HG03442 (cell line): ENCODE measurements at regions not wholly inside any gene's neighbourhood (a gene's known extent, or its start where the extent isn't known, plus 50 kb on each side); places are given as distances from the start of the nearest gene placed in this dataset.
"Not testable (repeated sequence)": the region's sequence is repeated elsewhere in the genome, so short reads cannot be mapped to it uniquely, and the experiment has no call there.

Source experiments
- ATAC-seq: cut with Tn5 transposase; IDR thresholded peaks from one replicate; pipeline ENCODE4 v1.9.1; 2021; ENCODE audit warnings: mild to moderate bottlenecking, moderate library complexity; ENCODE audit not compliant: unreplicated experiment

DNA sequence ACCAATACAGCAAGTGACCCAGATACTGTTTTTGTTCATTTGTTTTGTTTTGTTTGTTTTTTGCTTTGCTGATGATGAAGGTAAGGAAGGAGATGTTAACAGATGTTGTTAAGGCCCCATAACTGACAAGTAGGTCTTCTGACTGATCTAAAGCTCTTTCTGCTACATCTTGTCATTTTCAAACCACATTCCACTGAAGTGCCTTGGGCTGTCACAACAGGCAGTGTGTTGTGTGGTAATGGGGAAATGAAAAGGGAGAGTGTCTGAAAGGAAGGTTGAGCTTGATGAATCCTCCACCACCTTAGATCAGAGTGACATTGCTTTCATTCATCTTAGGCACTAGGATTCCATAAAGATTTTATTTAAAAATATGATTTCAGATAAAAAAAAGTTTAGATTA is 479.4 kb upstream of the SYNCRIP start:
- ATAC-seq: no peak

DNA sequence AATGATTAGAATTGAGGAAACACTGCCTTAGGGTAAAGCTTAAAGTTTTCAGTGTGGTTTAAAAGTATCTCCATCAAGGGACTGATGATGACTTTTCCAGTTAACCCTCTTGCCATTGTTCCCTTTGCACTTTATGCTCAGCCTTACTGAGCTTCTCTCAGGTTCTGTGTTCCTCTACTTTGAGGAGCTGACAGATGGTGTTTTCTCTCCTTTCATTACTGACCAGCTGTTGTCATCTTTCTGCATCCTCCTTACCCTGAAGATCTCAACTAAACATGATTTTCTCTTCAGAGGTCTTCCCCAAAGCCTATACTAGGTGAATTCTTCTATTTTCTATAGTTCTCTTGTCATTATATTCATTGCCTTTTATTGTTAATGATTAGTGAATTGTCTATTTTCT is 475.6 kb upstream of the SYNCRIP start:
- ATAC-seq: no peak

DNA sequence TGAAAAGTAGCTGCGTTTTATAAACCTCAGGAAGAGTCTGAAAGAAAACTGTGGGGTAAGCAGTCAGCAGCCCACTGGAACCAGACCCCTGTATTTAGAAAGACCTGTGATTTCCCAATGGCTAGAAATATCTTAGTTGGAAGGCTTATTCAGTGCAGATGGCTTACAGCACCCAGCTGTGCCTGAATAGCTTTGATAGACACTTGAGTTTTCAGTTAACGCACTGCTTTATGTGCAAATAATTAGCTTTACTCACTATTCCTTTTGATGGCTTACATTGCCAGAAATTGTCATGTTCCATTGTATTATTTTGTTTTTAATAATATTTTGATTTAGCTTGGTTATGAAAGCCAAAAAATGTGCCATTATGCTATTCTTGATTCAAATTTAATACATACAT is 465.3 kb upstream of the SYNCRIP start:
- ATAC-seq: no peak

DNA sequence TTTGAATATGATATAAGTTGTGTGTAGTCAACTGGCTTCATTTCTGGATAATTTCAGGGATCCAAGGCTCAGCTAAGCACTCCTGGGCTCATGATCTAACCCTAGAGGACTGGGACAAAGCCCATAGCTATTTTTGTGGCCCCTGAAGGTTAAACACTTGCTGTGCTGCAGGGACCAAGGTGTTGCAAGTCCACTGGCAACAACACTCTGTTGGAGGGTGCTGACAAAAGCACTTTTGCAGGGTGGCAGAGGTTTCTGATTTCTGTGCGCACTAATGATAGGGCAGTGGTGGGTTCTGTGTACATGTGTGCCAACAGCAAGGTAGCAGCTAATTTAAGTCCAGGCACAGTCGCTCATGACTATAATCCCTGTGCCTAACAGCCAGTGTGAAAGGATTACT is 445.3 kb upstream of the SYNCRIP start:
- no peak for ATAC-seq

DNA sequence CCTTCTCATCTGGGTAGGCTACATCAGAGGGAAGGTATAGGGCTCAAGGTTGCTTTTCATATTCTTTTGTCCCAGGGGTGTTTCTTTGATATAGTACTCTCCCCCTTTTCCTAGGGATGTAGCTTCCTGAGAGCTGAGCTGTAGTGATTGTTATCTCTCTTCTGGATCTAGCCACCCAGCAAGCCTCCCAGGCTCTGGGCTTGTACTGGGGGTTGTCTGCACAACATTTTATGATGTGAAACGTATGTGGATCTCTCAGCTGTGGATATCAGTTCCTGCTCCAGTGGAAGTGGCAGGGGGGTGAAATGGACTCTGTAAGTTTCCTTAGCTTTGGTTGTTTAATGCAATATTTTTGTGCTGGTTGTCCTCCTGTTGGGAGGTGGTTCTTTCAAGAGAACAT is 437.3 kb upstream of the SYNCRIP start:
- ATAC-seq: no peak

DNA sequence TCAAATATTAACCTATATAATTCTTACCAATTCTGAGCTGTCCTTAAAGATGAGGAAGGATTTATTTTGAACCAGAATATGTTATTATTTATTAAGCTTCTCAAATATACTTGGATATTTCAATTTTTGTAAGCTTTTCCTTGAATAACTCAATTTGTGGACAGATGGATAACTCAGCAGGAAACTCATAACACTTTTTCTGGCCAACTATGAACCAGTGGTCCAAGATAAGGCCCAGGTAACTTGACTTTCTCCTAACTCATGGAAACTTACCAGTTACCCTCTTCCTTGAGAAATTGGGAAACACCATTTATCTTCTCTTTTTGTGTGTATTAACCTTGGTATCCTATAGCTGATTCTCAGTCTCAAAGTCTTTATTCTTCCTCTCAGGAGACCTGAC is 427.5 kb upstream of the SYNCRIP start:
- no peak for ATAC-seq

DNA sequence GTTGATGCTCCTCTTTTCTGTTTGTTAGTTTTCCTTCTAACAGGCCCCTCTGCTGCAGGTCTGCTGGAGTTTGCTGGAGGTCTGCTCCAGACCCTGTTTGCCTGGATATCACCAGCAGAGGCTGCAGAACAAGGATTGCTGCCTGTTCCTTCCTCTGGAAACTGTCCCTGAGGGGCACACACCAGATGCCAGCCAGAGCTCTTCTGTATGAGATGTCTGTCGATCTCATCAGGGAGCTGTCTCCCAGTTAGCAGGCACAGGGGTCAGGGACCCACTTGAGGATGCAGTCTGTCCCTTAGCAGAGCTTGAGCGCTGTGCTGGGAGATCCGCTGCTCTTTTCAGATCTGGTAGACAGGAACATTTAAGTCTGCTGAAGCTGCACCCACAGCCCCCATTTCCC is 422.3 kb upstream of the SYNCRIP start:
- not testable (repeated sequence) for ATAC-seq

DNA sequence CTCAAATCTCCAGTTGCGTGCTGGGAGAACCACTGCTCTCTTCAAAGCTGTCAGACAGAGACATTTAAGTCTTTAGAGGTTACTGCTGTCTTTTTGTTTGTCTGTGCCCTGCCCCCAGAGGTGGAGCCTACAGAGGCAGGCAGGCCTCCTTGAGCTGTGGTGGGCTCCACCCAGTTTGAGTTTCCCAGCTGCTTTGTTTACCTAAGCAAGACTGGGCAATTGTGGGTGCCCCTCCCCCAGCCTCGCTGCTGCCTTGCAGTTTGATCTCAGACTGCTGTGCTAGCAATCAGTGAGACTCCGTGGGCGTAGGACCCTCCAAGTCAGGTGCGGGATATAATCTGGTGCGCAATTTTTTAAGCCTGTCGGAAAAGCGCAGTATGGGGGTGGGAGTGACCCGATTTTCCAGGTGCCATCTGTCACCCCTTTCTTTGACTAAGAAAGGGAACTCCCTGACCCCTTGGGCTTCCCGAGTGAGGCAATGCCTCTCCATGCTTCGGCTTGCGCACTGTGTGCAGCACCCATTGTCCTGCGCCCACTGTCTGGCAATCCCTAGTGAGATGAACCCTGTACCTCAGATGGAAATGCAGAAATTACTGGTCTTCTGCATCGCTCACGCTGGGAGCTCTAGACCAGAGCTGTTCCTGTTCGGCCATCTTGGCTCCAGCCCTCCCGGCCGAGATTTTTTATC is 414.8 kb upstream of the SYNCRIP start:
- not testable (repeated sequence) for ATAC-seq

DNA sequence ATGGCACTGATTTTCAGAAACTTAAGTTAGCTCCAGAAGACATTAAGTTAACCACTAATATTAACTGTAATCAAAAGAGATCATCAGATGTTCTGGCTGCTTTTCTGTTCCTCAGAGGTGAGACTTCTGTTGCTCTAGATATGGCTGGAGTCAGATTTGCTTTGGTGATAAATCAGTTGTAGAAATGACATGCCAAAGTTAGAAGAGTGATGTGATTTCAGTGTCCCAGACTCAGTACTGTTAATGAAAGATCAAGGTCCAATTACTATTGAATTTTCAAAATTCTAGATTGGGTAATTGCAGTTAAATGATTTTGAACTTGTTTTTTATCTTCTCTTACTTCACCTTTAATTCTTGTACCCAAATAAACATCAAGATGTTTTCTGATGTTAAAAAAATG is 402.4 kb upstream of the SYNCRIP start:
- ATAC-seq: no peak

DNA sequence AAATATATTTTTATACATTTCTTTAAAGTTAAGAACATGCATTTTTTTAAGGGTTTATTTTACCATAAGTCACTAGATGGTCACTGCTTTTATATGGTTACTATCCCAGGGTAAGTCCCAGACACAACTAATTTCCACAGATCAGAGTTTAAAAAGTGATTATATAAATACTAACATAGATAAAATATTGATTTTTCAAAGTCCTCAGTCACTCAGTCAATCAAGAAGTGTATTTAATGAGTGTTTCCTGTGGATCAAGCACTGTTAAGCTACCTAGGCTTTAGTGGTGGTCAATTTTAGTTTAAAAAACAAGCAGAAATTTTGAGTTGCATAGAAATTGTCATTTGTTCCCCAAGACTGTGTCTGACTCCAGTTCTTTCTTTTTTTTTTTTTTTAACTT is 399.5 kb upstream of the SYNCRIP start:
- ATAC-seq: no peak

DNA sequence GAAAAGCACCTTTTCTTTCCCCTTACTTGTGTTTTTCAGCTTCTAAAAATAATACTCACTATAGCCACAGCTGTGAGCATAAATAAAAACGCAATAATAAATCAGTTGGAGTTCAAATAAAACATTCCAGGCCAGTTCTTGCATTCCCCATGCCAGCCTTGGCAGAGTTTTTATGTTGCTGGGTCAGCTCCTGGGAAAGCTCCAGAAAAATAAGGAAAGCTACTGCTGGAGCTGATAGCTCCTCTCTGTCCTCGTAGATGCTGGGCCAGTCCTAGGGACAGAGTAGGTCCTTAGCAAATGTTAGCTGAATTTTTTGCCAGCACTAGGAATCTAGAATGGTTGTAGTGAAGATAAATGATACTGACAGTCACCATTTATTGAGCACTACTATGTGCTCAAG is 389.0 kb upstream of the SYNCRIP start:
- ATAC-seq: no peak

DNA sequence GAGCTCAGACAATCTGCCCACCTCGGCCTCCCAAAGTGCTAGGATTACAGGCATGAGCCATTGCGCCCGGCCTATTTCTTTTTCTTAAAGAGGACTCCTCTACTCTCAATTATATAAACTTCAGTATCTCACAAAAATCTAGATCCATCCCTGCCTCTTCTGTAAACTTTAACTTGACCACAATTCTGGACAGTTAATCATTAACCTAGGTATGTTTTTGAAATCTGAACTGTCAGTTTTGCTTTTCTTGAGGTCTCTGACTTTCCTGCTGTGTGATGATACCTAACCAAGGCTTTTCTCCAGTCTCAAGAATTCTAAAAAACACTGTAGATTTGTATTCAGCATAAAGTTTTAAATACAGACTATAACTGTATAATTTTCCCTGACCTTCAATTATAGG is 388.2 kb upstream of the SYNCRIP start:
- no peak for ATAC-seq

DNA sequence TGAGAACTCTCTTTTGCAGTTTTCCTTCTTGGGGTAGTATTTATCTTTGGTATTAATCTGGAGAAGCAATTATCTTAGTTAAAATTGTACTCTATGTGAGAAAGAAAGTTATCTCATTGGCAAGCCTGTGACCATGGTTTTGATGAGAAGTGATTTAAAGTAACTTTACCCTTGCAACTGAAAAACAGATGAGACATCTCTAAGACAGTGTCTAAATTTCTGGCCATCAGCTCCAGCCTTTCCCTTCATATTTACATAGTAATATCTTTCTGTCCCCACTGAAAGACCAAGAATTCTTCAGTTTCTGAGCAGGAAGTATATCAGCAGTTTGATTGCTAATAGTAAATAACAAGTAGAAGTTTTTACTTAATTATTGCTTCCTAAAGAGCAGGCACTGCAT is 386.1 kb upstream of the SYNCRIP start:
- no peak for ATAC-seq

DNA sequence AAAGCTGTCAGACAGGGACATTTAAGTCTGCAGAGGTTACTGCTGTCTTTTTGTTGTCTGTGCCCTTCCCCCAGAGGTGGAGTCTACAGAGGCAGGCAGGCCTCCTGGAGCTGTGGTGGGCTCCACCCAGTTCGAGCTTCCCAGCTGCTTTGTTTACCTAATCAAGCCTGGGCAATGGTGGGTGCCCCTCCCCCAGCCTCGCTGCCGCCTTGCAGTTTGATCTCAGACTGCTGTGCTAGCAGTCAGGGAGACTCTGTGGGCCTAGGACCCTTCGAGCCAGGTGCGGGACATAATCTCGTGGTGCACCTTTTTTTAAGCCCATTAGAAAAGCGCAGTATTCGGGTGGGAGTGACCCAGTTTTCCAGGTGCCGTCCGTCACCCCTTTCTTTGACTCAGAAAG is 384.2 kb upstream of the SYNCRIP start:
- not testable (repeated sequence) for ATAC-seq

DNA sequence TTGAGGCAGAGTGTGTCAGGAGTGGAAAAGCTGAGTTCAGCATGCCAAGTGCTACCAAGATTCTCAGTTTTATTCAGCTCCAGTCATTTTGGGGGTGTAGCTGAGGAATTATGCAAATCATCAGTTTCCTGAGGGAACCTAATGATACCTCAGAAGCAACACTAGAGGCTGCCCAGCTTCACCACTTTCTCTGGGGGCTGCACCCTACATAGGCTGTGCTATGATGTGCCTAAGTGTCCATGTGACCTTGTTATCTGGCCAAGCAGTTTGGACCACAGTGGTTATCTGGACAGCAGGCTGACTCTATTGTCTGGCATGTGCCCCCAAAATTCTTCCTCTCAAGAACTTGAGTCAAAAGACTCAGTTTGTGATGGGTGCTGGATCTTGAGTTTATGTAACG is 374.6 kb upstream of the SYNCRIP start:
- ATAC-seq: peak; percentile 95

DNA sequence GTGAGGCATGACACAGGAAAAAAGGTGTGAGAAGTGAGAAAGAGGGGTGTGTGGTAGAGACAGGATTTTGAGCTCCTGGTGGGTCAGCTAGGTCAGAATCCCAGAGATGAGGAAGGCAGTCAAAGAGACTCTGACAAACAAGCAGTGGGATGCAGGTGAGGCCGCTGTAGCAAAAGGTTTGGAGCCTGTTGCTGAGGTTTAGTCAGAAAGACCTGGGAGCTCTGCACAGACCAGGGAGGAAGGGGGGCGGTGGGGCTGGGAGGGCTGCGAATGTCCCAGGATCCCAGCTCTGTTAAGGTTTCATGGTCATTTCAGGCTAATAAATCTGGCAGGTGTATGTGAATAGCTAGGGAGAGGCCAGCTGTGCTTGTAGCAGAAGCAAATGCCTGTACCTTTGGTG is 373.9 kb upstream of the SYNCRIP start:
- ATAC-seq: no peak

DNA sequence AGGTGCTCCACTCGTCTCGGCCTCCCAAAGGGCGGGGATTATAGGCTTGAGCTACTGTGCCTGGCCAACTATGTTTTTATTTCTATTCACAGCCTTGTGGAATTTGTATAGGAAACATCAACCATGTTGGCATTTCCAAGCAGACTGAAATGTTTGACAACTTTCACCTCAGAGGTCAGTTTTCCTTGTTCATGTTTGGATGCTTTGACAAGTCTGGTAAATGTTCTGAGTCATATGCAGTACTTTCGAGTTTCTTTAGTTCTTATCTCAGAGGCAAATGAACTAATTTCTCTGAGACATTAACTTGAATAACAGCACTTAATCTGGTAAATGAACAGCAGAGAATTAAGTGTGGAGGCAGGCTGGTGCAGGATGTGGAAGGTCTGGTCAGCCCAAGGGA is 373.4 kb upstream of the SYNCRIP start:
- no peak for ATAC-seq

DNA sequence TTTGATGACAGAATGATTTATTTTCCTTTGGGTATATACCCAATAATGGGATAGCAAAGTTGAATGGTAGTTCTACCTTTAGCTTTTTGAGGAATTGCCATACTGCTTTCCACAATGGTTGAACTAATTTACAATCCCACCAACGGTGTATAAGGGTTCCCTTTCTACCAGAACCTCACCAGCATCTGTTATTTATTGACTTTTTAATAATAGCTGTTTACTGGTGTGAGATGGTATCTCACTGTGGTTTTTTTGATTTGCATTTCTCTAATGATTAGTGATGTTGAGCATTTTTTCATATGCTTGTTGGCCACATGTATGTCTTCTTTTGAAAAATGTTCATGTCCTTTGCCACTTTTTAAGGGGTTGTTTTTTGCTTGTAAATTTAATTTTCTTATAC is 370.3 kb upstream of the SYNCRIP start:
- ATAC-seq: not testable (repeated sequence)

DNA sequence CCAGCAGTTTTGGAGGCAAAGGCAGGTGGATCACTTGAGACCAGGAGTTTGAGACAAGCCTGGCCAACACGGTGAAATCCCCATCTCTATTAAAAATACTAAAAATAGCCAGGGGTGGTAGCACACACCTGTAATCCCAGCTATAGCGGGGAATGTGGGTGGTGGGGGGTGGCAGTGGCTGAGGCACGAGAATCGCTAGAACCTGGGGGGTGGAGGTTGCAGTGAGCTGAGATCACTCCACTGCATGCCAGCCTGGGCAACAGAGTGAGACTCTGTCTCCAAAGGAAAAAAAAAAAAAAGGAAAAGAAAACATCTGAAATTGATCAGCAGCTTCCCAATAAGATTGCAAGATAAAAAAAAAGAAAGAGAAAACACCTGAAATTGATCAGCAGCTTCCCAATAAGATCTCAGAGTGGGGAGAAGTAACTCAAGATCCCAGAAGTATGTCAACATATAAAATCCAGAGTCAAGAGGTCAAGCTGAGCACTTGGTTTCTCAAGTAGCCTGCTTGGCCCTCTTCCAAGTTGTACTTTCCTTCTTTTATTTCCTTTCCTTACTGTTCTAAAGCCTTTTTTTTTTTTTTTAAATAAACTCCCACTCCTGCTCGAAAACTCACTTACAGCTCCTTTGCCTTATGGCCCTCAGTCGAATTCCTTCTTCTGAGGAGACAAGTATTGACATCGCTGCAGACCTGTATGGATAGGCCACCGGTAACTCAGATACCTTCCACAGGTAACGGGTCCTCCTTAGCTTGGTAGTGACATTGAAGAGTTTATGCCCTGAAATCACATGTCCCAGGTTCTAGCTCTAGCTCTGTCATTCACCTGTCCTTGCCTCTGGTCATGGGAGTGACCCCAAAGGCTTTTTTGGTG is 368.5 kb upstream of the SYNCRIP start:
- ATAC-seq: no peak

DNA sequence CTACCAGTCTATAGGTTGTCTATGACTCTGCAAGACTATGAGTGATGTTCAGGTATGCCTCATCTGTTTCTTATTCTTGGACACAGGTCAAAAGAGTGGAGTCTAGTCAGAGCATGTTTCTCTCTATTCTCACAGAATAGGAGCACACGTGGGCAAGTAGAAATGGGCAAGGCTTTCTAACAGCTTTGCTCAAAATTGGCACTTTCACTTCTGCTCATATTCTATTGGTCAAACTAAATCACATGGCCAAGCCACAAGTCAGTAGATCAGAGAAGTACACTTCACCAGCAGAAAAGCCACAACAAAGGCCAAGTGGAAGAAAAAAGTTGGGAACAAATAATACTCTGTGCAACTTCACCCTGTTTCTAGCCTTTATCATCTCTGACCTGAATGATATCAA is 354.5 kb upstream of the SYNCRIP start:
- peak; percentile 73 for ATAC-seq

DNA sequence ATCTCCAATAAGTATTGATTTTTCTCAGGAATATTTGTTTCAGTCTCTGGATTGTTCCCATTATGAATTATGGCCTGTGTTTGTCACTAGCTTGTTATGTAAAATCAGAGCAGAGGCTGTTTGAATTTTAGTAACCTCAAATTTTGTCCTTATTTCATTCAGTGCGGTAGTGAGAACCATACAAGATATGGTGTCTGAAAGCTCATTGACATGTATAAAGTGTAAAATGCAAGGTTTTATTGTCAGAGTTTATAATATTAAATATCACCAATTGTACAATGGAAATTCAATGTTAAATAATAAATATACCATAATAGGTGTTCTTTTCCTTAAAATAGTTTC is 353.3 kb upstream of the SYNCRIP start:
- no peak for ATAC-seq

DNA sequence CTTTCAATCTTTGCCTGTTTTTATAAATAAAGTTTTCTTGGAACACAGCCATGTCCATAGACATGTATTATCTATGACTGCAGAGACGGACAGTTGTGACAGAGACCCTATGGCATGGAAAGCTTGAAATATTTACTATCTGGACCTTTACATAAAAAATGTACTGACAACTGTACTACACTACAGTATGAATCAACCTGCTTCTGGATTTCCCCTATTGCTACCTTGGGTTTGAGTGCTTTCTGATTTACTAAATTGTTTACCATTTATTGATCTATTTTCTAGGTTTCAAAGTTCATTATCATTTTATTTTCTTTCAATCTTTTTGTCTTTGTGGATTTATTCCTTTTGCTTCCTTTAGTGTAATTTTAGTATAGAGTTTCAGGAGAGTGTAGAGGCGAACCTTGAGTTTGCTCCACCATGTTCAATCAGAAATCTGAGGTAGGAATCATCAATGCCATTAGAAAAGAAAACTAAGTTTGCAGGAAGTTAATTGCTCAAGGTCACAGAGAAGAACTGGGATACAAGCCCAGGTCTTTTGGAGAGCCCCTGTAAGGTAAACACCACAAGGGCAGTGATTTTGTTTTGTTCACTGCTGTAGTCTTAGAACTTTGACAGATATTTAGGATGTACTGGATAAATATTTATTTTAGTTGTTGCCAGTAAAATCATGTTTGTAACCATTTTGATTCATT is 352.8 kb upstream of the SYNCRIP start:
- no peak for ATAC-seq
